ENCODE measurements at regions not wholly inside any gene's neighbourhood (a gene's known extent, or its start where the extent isn't known, plus 50 kb on each side); places are given as distances from the start of the nearest gene placed in this dataset.

DNA sequence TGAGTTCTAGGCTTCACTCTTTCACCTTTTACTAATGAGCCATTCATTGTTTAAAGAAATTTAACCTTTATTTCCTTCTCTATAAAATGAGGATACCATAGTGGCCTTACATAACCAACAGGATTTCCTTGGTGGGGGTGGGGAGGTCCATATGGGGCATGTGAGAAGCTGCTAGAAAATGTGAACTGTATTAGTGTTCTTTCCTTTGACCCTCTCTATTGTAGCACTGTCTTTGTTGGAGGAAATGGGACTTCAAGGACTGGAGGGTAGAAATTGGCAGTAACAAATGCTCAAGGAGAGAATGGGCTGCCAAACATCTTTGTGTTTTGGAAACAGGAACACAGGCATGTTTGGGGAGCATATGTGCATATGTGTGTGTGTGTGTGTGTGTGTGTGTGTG lies 468.7 kb upstream of the ZEB2 start:
- Histone ChIP-seq H3K36me3 (ENCODE audit: low read depth, missing control alignments) (no peaks in the 10 kb centered on the region), H3K27ac (no peak overlapping the region), H3K27me3 (no peaks in the 10 kb centered on the region), H3K9me3 (no peaks in the 10 kb centered on the region), H3K4me1 (no peaks in the 10 kb centered on the region), H3K4me3 (no peak overlapping the region)
- no peak for TF ChIP-seq POLR2A (IDR thresholded peaks at IDR 0.05)
- TF ChIP-seq, protein P1, sequence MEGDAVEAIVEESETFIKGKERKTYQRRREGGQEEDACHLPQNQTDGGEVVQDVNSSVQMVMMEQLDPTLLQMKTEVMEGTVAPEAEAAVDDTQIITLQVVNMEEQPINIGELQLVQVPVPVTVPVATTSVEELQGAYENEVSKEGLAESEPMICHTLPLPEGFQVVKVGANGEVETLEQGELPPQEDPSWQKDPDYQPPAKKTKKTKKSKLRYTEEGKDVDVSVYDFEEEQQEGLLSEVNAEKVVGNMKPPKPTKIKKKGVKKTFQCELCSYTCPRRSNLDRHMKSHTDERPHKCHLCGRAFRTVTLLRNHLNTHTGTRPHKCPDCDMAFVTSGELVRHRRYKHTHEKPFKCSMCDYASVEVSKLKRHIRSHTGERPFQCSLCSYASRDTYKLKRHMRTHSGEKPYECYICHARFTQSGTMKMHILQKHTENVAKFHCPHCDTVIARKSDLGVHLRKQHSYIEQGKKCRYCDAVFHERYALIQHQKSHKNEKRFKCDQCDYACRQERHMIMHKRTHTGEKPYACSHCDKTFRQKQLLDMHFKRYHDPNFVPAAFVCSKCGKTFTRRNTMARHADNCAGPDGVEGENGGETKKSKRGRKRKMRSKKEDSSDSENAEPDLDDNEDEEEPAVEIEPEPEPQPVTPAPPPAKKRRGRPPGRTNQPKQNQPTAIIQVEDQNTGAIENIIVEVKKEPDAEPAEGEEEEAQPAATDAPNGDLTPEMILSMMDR (IDR thresholded peaks at IDR 0.05): no peak
- intact Hi-C loops (cut with DNase I; ENCODE audit: low total_unique reads): no loop called here
- no peak for DNase-seq

GRCh38 chr2:144986691-144987090 lies 466.8 kb upstream of the ZEB2 start:
- TF ChIP-seq, protein P1 (IDR thresholded peaks at IDR 0.05): no peak
- no peak for TF ChIP-seq POLR2A (IDR thresholded peaks at IDR 0.05)
- no peak overlapping the region for H3K4me3 ChIP-seq
- intact Hi-C loops (cut with DNase I; ENCODE audit: low total_unique reads): no loop called here
- H3K27ac ChIP-seq: no peak overlapping the region
- no peak for DNase-seq
- WGBS, 2 donors: 91 to 95% methylated on average over 2 of the region's 2 CpGs
- no peaks in the 10 kb centered on the region for H3K36me3 ChIP-seq (ENCODE audit: low read depth, missing control alignments)
- no peaks in the 10 kb centered on the region for H3K4me1 ChIP-seq
- no peaks in the 10 kb centered on the region for H3K9me3 ChIP-seq
- no peaks in the 10 kb centered on the region for H3K27me3 ChIP-seq

- TF ChIP-seq, protein P1 (IDR thresholded peaks at IDR 0.05): no peak
- TF ChIP-seq POLR2A (IDR thresholded peaks at IDR 0.05): no peak
- H3K27me3 ChIP-seq: no peaks in the 10 kb centered on the region
- H3K4me1 ChIP-seq: no peaks in the 10 kb centered on the region
- H3K4me3 ChIP-seq: no peak overlapping the region
- 88 to 100% methylated on average over 1 of the region's 1 CpG for WGBS, 2 donors
- H3K9me3 ChIP-seq: no peaks in the 10 kb centered on the region
- intact Hi-C loops (cut with DNase I; ENCODE audit: low total_unique reads): no loop called here
- H3K36me3 ChIP-seq (ENCODE audit: low read depth, missing control alignments): no peaks in the 10 kb centered on the region
- no peak for DNase-seq
- no peak overlapping the region for H3K27ac ChIP-seq
Measured at GRCh38 chr2:144984038-144984437, 464.1 kb upstream of the ZEB2 start.

- no peak overlapping the region for H3K4me3 ChIP-seq
- no peak overlapping the region for H3K27ac ChIP-seq
- no peaks in the 10 kb centered on the region for H3K4me1 ChIP-seq
- WGBS, 2 donors: 90% methylated on average over 2 of the region's 2 CpGs
- no peak for DNase-seq
- H3K9me3 ChIP-seq: no peaks in the 10 kb centered on the region
- H3K27me3 ChIP-seq: no peaks in the 10 kb centered on the region
- intact Hi-C loops (cut with DNase I; ENCODE audit: low total_unique reads): no loop called here
- H3K36me3 ChIP-seq (ENCODE audit: low read depth, missing control alignments): no peaks in the 10 kb centered on the region
- TF ChIP-seq, protein P1 (IDR thresholded peaks at IDR 0.05): no peak
- no peak for TF ChIP-seq POLR2A (IDR thresholded peaks at IDR 0.05)
Measured at GRCh38 chr2:144983107-144983506, 463.2 kb upstream of the ZEB2 start.

DNA sequence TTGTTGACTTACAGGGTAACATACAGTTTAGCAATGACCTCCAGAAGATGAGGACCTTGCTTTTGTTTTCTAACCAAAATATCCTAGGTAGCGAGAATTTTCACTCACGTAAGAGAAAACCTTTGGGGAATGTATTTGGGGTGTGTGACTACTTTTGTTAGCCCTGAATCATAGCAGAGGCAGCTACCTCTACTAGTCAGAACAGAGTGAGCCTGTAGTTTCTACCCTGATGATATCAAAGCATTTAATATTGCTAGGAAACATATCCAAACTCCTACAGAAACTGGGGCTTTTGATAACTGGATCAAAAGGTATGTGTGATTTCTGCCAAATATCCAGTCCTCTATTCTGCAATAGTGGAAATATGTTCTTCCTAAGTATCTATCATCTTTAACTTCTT lies 462.6 kb upstream of the ZEB2 start:
- DNase-seq: no peak
- no peaks in the 10 kb centered on the region for H3K9me3 ChIP-seq
- TF ChIP-seq POLR2A (IDR thresholded peaks at IDR 0.05): no peak
- TF ChIP-seq, protein P1 (IDR thresholded peaks at IDR 0.05): no peak
- H3K27ac ChIP-seq: no peak overlapping the region
- H3K4me3 ChIP-seq: no peak overlapping the region
- intact Hi-C loops (cut with DNase I; ENCODE audit: low total_unique reads): no loop called here
- H3K27me3 ChIP-seq: no peaks in the 10 kb centered on the region
- 76 to 96% methylated on average over 2 of the region's 2 CpGs for WGBS, 2 donors
- no peaks in the 10 kb centered on the region for H3K36me3 ChIP-seq (ENCODE audit: low read depth, missing control alignments)
- no peaks in the 10 kb centered on the region for H3K4me1 ChIP-seq

All from testis (tissue), 2 donors.